HCT116 (cell line): ENCODE measurements at regions not wholly inside any gene's neighbourhood (a gene's known extent, or its start where the extent isn't known, plus 50 kb on each side); places are given as distances from the start of the nearest gene placed in this dataset.

Experiments used
- CBX3 ChIP-seq: IDR thresholded peaks from 2 replicates; pipeline ENCODE4 v1.6.1; 2012; ENCODE audit warnings: low read depth
- CEBPB ChIP-seq: IDR thresholded peaks from 2 replicates; pipeline ENCODE4 v1.6.1; 2012; ENCODE audit warnings: low read depth
- EZH2 ChIP-seq: fragments of 200-600 bp; sonication (generic); IDR thresholded peaks from 2 replicates; pipeline ENCODE4 v1.6.1; 2017; ENCODE audit warnings: antibody characterized with exemption, mixed run types
- EZH2phosphoT487 ChIP-seq: fragments of 200-600 bp; IDR thresholded peaks from 2 replicates; pipeline ENCODE4 v1.6.1; 2018; ENCODE audit warnings: antibody characterized with exemption, borderline replicate concordance
- POLR2A ChIP-seq: IDR thresholded peaks from 2 replicates; pipeline ENCODE4 v1.7.0; 2011; ENCODE audit warnings: borderline replicate concordance; ENCODE audit not compliant: insufficient read depth, insufficient read length; ENCODE audit errors: extremely low read depth
- POLR2AphosphoS5 ChIP-seq: IDR thresholded peaks from 2 replicates; pipeline ENCODE4 v1.6.1; 2011; ENCODE audit warnings: mild to moderate bottlenecking, low read depth, low read length, moderate library complexity
- SIN3A ChIP-seq: IDR thresholded peaks from 2 replicates; pipeline ENCODE4 v1.6.1; 2012; ENCODE audit warnings: low read depth
- TF ChIP-seq, protein P1 (sequence below), 3 experiments: fragments of 200-600 bp in 1 of 3; sonication (generic) in 1 of 3; IDR thresholded peaks in 2 of 3; conservative IDR thresholded peaks in 1 of 3; 2 replicates each; pipeline ENCODE4 v1.5.1; 2012 to 2017; ENCODE audit warnings: low read depth in 2 of 3, low read length in 2 of 3, antibody characterized with exemption in 1 of 3, borderline replicate concordance in 1 of 3, control low read depth in 1 of 3, mild to moderate bottlenecking in 1 of 3, mixed read lengths in 1 of 3, mixed run types in 1 of 3, moderate library complexity in 1 of 3; ENCODE audit not compliant: insufficient read depth in 1 of 3

DNA sequence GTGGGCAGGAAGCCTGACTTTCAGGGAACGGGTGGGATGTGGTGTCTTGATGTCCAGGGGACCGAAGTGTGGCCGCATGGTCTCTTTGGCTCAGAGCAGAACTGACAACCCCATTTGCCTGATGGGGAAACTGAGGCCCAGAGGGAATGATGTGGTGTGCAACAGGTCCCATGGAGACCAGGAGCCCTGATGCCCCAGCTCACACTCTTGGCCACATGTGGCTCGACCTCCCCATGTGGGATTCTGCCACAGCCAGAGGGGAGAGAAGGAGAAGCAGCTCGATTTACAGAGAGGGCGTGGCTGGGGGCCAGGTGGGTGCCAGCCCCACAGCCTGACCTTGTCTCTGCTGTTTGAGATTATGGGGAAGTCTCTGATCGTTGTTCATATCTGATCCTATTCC, 128.1 kb downstream of the TEX29 start:
- TF ChIP-seq, protein P1, sequence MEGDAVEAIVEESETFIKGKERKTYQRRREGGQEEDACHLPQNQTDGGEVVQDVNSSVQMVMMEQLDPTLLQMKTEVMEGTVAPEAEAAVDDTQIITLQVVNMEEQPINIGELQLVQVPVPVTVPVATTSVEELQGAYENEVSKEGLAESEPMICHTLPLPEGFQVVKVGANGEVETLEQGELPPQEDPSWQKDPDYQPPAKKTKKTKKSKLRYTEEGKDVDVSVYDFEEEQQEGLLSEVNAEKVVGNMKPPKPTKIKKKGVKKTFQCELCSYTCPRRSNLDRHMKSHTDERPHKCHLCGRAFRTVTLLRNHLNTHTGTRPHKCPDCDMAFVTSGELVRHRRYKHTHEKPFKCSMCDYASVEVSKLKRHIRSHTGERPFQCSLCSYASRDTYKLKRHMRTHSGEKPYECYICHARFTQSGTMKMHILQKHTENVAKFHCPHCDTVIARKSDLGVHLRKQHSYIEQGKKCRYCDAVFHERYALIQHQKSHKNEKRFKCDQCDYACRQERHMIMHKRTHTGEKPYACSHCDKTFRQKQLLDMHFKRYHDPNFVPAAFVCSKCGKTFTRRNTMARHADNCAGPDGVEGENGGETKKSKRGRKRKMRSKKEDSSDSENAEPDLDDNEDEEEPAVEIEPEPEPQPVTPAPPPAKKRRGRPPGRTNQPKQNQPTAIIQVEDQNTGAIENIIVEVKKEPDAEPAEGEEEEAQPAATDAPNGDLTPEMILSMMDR (IDR thresholded peaks at IDR 0.05 in 2 of 3, conservative IDR thresholded peaks at IDR 0.05 in 1 of 3; ENCODE audit: borderline replicate concordance in 1 of 3, insufficient read depth in 1 of 3, low read depth in 2 of 3, low read length in 2 of 3): no peak
- TF ChIP-seq EZH2phosphoT487 (no peak), POLR2A (no peak), EZH2 (no peak), CBX3 (no peak), POLR2AphosphoS5 (no peak), SIN3A (no peak), CEBPB (no peak)
